ENCODE measurements at regions not wholly inside any gene's neighbourhood (a gene's known extent, or its start where the extent isn't known, plus 50 kb on each side); places are given as distances from the start of the nearest gene placed in this dataset.

- DNase-seq: no peak
Measured at GRCh38 chr13:100940658-100941057, 266.1 kb upstream of the TMTC4 start.

- DNase-seq: no peak
Measured at GRCh38 chr13:100933841-100934240, 259.2 kb upstream of the TMTC4 start.

GRCh38 chr13:100922599-100922998 lies 248.0 kb upstream of the TMTC4 start:
- no peak for DNase-seq

- no peak for DNase-seq
Measured at GRCh38 chr13:100921139-100921538, 246.5 kb upstream of the TMTC4 start.

GRCh38 chr13:100917011-100917410 lies 242.4 kb upstream of the TMTC4 start:
- DNase-seq: no peak

GRCh38 chr13:100913143-100913542 lies 238.5 kb upstream of the TMTC4 start:
- no peak for DNase-seq

GRCh38 chr13:100904293-100904976 lies 229.8 kb upstream of the TMTC4 start:
- DNase-seq: no peak

GRCh38 chr13:100899720-100900316 lies 225.2 kb upstream of the TMTC4 start:
- DNase-seq: no peak

GRCh38 chr13:100898431-100898830 lies 223.8 kb upstream of the TMTC4 start:
- no peak for DNase-seq

- DNase-seq: no peak
Measured at GRCh38 chr13:100895651-100896050, 221.1 kb upstream of the TMTC4 start.

GRCh38 chr13:100892981-100893380 lies 218.4 kb upstream of the TMTC4 start:
- DNase-seq: no peak

- no peak for DNase-seq
Measured at GRCh38 chr13:100890645-100891044, 216.1 kb upstream of the TMTC4 start.

GRCh38 chr13:100887729-100888151 lies 213.1 kb upstream of the TMTC4 start:
- no peak for DNase-seq

GRCh38 chr13:100883453-100883852 lies 208.9 kb upstream of the TMTC4 start:
- no peak for DNase-seq

- DNase-seq: no peak
Measured at GRCh38 chr13:100881291-100881864, 206.8 kb upstream of the TMTC4 start.

GRCh38 chr13:100880166-100880565 lies 205.6 kb upstream of the TMTC4 start:
- DNase-seq: no peak

GRCh38 chr13:100879255-100879654 lies 204.7 kb upstream of the TMTC4 start:
- no peak for DNase-seq

- DNase-seq: no peak
Measured at GRCh38 chr13:100876044-100876403, 201.4 kb upstream of the TMTC4 start.

- no peak for DNase-seq
Measured at GRCh38 chr13:100875392-100876043, 200.9 kb upstream of the TMTC4 start.

- DNase-seq: no peak
Measured at GRCh38 chr13:100872761-100873160, 198.2 kb upstream of the TMTC4 start.

- DNase-seq: no peak
Measured at GRCh38 chr13:100870898-100871297, 196.3 kb upstream of the TMTC4 start.

- no peak for DNase-seq
Measured at GRCh38 chr13:100860866-100861265, 186.3 kb upstream of the TMTC4 start.

- no peak for DNase-seq
Measured at GRCh38 chr13:100859861-100860260, 185.3 kb upstream of the TMTC4 start.

- no peak for DNase-seq
Measured at GRCh38 chr13:100855151-100855550, 180.6 kb upstream of the TMTC4 start.

All from C1 segment of cervical spinal cord (tissue), 14 donors.